WTC11 (cell line): ENCODE measurements at regions not wholly inside any gene's neighbourhood (a gene's known extent, or its start where the extent isn't known, plus 50 kb on each side); places are given as distances from the start of the nearest gene placed in this dataset.

Experiments used
- FOXP1 ChIP-seq: sonication (generic); formaldehyde crosslinking; IDR thresholded peaks from 2 replicates; pipeline ENCODE4 v1.8.0; 2022; ENCODE audit warnings: missing genetic modification reagents, mild to moderate bottlenecking, moderate library complexity, borderline replicate concordance
- RELA ChIP-seq: sonication (generic); formaldehyde crosslinking; IDR thresholded peaks from 2 replicates; pipeline ENCODE4 v1.8.1; 2022; ENCODE audit warnings: missing genetic modification reagents, mild to moderate bottlenecking, borderline replicate concordance
- SP1 ChIP-seq: sonication (generic); formaldehyde crosslinking; conservative IDR thresholded peaks from 2 replicates; pipeline ENCODE4 v1.8.1; 2022; ENCODE audit warnings: missing genetic modification reagents
- TCF7 ChIP-seq: sonication (generic); formaldehyde crosslinking; IDR thresholded peaks from 2 replicates; pipeline ENCODE4 v1.8.0; 2022; ENCODE audit warnings: mild to moderate bottlenecking, low read depth, missing genetic modification reagents, moderate library complexity
- TEAD1 ChIP-seq: sonication (generic); formaldehyde crosslinking; IDR thresholded peaks from 2 replicates; pipeline ENCODE4 v1.8.0; 2022; ENCODE audit warnings: mild to moderate bottlenecking, missing genetic modification reagents
- TF ChIP-seq, protein P1 (sequence below): sonication (generic); formaldehyde crosslinking; IDR thresholded peaks from 2 replicates; pipeline ENCODE4 v1.8.1; 2023; ENCODE audit warnings: mild to moderate bottlenecking, missing genetic modification reagents
- TF ChIP-seq, protein P2 (sequence below): fragments of 200-600 bp; IDR thresholded peaks from 2 replicates; pipeline ENCODE4 v1.8.0; 2022; ENCODE audit warnings: antibody characterized with exemption
- TF ChIP-seq, protein P3 (sequence below): sonication (generic); formaldehyde crosslinking; conservative IDR thresholded peaks from 2 replicates; pipeline ENCODE4 v1.8.1; 2023; ENCODE audit warnings: mild to moderate bottlenecking, low read depth, missing genetic modification reagents, moderate library complexity
- TF ChIP-seq, protein P4 (sequence below): sonication (generic); formaldehyde crosslinking; IDR thresholded peaks from 2 replicates; pipeline ENCODE4 v1.8.0; 2022; ENCODE audit warnings: mild to moderate bottlenecking, missing genetic modification reagents
- TF ChIP-seq, protein P5 (sequence below): sonication (generic); formaldehyde crosslinking; IDR thresholded peaks from 2 replicates; pipeline ENCODE4 v1.8.1; 2022; ENCODE audit warnings: low read depth, missing genetic modification reagents, borderline replicate concordance
- TF ChIP-seq, protein P6 (sequence below): sonication (generic); formaldehyde crosslinking; IDR thresholded peaks from 2 replicates; pipeline ENCODE4 v1.8.0; 2022; ENCODE audit warnings: mild to moderate bottlenecking, missing genetic modification reagents

DNA sequence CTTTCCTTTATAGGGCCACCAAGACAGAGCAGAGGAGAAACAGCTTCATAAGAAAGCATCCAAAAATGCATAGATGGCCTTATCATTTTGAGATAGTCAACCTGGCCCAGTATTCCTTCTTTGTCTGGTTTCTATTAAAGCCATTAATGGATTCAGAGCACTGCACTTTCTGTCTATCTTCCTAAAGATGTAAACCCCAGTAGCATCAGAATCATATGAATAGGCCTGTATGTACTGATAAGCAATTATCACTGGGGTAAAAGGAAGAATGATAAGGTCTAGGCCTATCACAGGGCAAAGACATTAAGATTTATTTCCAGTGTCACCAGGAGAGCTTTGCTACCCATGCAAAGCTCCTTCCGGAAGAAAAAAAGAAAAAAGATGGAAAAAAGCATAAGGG lies 432.5 kb upstream of the C9orf72 start:
- no peak for TF ChIP-seq FOXP1
- TF ChIP-seq, protein P1, sequence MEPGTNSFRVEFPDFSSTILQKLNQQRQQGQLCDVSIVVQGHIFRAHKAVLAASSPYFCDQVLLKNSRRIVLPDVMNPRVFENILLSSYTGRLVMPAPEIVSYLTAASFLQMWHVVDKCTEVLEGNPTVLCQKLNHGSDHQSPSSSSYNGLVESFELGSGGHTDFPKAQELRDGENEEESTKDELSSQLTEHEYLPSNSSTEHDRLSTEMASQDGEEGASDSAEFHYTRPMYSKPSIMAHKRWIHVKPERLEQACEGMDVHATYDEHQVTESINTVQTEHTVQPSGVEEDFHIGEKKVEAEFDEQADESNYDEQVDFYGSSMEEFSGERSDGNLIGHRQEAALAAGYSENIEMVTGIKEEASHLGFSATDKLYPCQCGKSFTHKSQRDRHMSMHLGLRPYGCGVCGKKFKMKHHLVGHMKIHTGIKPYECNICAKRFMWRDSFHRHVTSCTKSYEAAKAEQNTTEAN (CRISPR knock-in tag): no peak
- no peak for TF ChIP-seq TCF7 (CRISPR knock-in tag)
- TF ChIP-seq, protein P2, sequence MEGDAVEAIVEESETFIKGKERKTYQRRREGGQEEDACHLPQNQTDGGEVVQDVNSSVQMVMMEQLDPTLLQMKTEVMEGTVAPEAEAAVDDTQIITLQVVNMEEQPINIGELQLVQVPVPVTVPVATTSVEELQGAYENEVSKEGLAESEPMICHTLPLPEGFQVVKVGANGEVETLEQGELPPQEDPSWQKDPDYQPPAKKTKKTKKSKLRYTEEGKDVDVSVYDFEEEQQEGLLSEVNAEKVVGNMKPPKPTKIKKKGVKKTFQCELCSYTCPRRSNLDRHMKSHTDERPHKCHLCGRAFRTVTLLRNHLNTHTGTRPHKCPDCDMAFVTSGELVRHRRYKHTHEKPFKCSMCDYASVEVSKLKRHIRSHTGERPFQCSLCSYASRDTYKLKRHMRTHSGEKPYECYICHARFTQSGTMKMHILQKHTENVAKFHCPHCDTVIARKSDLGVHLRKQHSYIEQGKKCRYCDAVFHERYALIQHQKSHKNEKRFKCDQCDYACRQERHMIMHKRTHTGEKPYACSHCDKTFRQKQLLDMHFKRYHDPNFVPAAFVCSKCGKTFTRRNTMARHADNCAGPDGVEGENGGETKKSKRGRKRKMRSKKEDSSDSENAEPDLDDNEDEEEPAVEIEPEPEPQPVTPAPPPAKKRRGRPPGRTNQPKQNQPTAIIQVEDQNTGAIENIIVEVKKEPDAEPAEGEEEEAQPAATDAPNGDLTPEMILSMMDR: no peak
- no peak for TF ChIP-seq RELA (CRISPR knock-in tag)
- TF ChIP-seq TEAD1 (CRISPR knock-in tag): no peak
- TF ChIP-seq SP1 (CRISPR knock-in tag): no peak
- TF ChIP-seq, protein P3, sequence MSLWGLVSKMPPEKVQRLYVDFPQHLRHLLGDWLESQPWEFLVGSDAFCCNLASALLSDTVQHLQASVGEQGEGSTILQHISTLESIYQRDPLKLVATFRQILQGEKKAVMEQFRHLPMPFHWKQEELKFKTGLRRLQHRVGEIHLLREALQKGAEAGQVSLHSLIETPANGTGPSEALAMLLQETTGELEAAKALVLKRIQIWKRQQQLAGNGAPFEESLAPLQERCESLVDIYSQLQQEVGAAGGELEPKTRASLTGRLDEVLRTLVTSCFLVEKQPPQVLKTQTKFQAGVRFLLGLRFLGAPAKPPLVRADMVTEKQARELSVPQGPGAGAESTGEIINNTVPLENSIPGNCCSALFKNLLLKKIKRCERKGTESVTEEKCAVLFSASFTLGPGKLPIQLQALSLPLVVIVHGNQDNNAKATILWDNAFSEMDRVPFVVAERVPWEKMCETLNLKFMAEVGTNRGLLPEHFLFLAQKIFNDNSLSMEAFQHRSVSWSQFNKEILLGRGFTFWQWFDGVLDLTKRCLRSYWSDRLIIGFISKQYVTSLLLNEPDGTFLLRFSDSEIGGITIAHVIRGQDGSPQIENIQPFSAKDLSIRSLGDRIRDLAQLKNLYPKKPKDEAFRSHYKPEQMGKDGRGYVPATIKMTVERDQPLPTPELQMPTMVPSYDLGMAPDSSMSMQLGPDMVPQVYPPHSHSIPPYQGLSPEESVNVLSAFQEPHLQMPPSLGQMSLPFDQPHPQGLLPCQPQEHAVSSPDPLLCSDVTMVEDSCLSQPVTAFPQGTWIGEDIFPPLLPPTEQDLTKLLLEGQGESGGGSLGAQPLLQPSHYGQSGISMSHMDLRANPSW (CRISPR knock-in tag): no peak
- TF ChIP-seq, protein P4, sequence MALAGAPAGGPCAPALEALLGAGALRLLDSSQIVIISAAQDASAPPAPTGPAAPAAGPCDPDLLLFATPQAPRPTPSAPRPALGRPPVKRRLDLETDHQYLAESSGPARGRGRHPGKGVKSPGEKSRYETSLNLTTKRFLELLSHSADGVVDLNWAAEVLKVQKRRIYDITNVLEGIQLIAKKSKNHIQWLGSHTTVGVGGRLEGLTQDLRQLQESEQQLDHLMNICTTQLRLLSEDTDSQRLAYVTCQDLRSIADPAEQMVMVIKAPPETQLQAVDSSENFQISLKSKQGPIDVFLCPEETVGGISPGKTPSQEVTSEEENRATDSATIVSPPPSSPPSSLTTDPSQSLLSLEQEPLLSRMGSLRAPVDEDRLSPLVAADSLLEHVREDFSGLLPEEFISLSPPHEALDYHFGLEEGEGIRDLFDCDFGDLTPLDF (CRISPR knock-in tag): no peak
- TF ChIP-seq, protein P5, sequence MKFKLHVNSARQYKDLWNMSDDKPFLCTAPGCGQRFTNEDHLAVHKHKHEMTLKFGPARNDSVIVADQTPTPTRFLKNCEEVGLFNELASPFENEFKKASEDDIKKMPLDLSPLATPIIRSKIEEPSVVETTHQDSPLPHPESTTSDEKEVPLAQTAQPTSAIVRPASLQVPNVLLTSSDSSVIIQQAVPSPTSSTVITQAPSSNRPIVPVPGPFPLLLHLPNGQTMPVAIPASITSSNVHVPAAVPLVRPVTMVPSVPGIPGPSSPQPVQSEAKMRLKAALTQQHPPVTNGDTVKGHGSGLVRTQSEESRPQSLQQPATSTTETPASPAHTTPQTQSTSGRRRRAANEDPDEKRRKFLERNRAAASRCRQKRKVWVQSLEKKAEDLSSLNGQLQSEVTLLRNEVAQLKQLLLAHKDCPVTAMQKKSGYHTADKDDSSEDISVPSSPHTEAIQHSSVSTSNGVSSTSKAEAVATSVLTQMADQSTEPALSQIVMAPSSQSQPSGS (CRISPR knock-in tag): no peak
- TF ChIP-seq, protein P6, sequence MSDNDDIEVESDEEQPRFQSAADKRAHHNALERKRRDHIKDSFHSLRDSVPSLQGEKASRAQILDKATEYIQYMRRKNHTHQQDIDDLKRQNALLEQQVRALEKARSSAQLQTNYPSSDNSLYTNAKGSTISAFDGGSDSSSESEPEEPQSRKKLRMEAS: no peak
